DND-41 (cell line): ENCODE measurements at regions not wholly inside any gene's neighbourhood (a gene's known extent, or its start where the extent isn't known, plus 50 kb on each side); places are given as distances from the start of the nearest gene placed in this dataset.

ENCODE experiments used
- CTCF ChIP-seq: IDR thresholded peaks from 2 replicates; pipeline ENCODE4 v1.5.1; 2012; ENCODE audit warnings: borderline replicate concordance, low read length, moderate library complexity, mild to moderate bottlenecking; ENCODE audit not compliant: poor library complexity, severe bottlenecking; ENCODE audit errors: extremely low read depth
- EZH2 ChIP-seq: IDR thresholded peaks from 3 replicates; pipeline ENCODE4 v1.6.1; 2012; ENCODE audit warnings: borderline replicate concordance, low read depth, mild to moderate bottlenecking, moderate library complexity, low read length, inconsistent platforms; ENCODE audit not compliant: severe bottlenecking

DNA sequence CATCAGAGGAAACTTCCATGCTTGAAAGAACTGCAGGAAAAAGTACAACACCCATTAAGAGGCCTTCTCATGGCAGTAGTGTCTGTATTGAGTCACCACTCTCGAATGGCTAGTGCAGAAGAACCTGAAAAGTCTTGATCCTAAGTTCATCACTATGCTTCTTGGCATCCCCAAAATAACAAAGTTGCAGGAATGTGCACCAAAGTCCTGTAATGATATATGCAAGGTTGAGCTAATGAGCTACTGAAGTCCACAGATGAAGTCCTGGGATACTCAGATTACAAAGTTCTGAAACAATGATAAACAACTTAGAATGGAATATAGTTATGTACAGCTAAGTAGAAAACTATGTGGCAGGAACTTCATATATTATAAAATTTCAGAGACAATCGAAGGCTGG, 545.4 kb downstream of the FOXG1 start:
- TF ChIP-seq CTCF (no peak), EZH2 (no peak)
